ENCODE measurements at regions not wholly inside any gene's neighbourhood (a gene's known extent, or its start where the extent isn't known, plus 50 kb on each side); places are given as distances from the start of the nearest gene placed in this dataset.
A peak's percentile ranks its signal among the peaks of the same experiment; 100 is the strongest.

- TF ChIP-seq CTCF (IDR thresholded peaks at IDR 0.05; ENCODE audit: control insufficient read depth, insufficient read depth, low read depth, low read length, missing control alignments): no peak
- DNase-seq (ENCODE audit: low read depth): peak; percentile 76
- H3K4me3 ChIP-seq (ENCODE audit: control insufficient read depth, low read depth, low read length): no peak overlapping the region
Observed at GRCh38 chr5:111950660-111951059, 193.7 kb upstream of the NREP start.

GRCh38 chr5:111948092-111948841, 191.3 kb upstream of the NREP start:
- H3K4me3 ChIP-seq (ENCODE audit: control insufficient read depth, low read depth, low read length): no peak overlapping the region
- TF ChIP-seq CTCF (IDR thresholded peaks at IDR 0.05; ENCODE audit: control insufficient read depth, insufficient read depth, low read depth, low read length, missing control alignments): no peak

GRCh38 chr5:111946556-111946955, 189.6 kb upstream of the NREP start:
- no peak for TF ChIP-seq CTCF (IDR thresholded peaks at IDR 0.05; ENCODE audit: control insufficient read depth, insufficient read depth, low read depth, low read length, missing control alignments)
- no peak for DNase-seq (ENCODE audit: low read depth)
- H3K4me3 ChIP-seq (ENCODE audit: control insufficient read depth, low read depth, low read length): no peak overlapping the region

More at GRCh38 chr5:111948092-111948841, 191.3 kb upstream of the NREP start:
- DNase-seq (ENCODE audit: low read depth): peak; percentile 96

- H3K4me3 ChIP-seq (ENCODE audit: control insufficient read depth, low read depth, low read length): no peak overlapping the region
- DNase-seq (ENCODE audit: low read depth): no peak
- no peak for TF ChIP-seq CTCF (IDR thresholded peaks at IDR 0.05; ENCODE audit: control insufficient read depth, insufficient read depth, low read depth, low read length, missing control alignments)
Observed at GRCh38 chr5:111945535-111945934, 188.5 kb upstream of the NREP start.

GRCh38 chr5:111942661-111943401, 185.8 kb upstream of the NREP start:
- no peak for DNase-seq (ENCODE audit: low read depth)
- no peak overlapping the region for H3K4me3 ChIP-seq (ENCODE audit: control insufficient read depth, low read depth, low read length)
- no peak for TF ChIP-seq CTCF (IDR thresholded peaks at IDR 0.05; ENCODE audit: control insufficient read depth, insufficient read depth, low read depth, low read length, missing control alignments)

GRCh38 chr5:111942201-111942600, 185.2 kb upstream of the NREP start:
- no peak for TF ChIP-seq CTCF (IDR thresholded peaks at IDR 0.05; ENCODE audit: control insufficient read depth, insufficient read depth, low read depth, low read length, missing control alignments)
- H3K4me3 ChIP-seq (ENCODE audit: control insufficient read depth, low read depth, low read length): no peak overlapping the region

More at GRCh38 chr5:111942201-111942600, 185.2 kb upstream of the NREP start:
- DNase-seq (ENCODE audit: low read depth): no peak

Data from AG09309 (cell line).